KOPT-K1 (cell line): ENCODE measurements at regions not wholly inside any gene's neighbourhood (a gene's known extent, or its start where the extent isn't known, plus 50 kb on each side); places are given as distances from the start of the nearest gene placed in this dataset.

ENCODE experiments used
- H3K27ac ChIP-seq: fragments of 200-600 bp; sonication (generic); 2 replicates; pipeline ENCODE4 v1.5.1; 2016; ENCODE audit warnings: antibody characterized with exemption, mild to moderate bottlenecking, low read depth, low read length; ENCODE audit not compliant: poor library complexity, severe bottlenecking
- H3K36me3 ChIP-seq: fragments of 200-600 bp; sonication (generic); 2 replicates; pipeline ENCODE4 v1.5.1; 2017; ENCODE audit warnings: antibody characterized with exemption, mild to moderate bottlenecking, low read length, moderate library complexity; ENCODE audit not compliant: insufficient read depth
- H3K9me3 ChIP-seq: fragments of 200-600 bp; sonication (generic); 2 replicates; pipeline ENCODE4 v1.5.1; 2017; ENCODE audit warnings: antibody characterized with exemption, low read length, mild to moderate bottlenecking; ENCODE audit not compliant: insufficient read depth, poor library complexity, severe bottlenecking

DNA sequence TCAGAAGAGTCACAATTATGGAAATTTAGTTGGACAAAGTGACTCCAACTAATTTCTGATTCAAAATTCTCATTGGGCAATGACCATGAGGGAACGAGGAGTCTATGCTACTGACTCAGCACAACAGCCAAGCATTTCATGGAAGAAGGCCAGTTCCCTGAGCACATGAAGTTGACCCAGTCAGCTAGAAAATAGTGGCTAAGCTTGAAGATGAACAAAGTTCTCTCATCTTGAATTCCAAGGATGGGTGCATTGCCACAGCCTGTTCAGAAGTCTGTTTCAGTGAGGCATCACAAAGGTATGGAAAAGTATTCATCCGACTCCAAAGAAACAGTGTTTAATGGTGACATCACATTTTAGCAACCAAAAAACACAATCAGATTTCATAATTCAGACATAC, 676.9 kb downstream of the HACE1 start:
- no peaks in the 10 kb centered on the region for H3K9me3 ChIP-seq
- H3K27ac ChIP-seq: no peak overlapping the region
- H3K36me3 ChIP-seq: no peaks in the 10 kb centered on the region

DNA sequence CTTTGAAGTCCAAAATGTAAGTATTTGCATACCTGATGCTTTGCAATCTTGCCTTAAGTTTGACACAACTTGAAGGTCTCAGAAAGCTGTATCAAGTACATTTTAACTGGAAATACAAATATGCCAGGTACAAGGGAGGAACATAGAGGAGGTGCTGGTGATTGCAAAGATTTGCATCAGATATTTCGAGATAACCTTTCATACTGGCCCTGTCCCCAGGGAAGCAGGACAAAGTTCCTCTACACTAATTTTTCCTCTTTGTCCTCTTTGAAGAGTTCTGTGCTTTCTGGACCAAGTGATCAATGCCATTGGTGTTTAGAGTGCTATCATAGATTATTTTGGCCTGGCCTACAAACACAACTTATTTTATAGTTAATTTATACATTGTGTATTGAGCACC, 686.1 kb downstream of the HACE1 start:
- Histone ChIP-seq H3K9me3 (no peaks in the 10 kb centered on the region), H3K36me3 (no peaks in the 10 kb centered on the region), H3K27ac (no peak overlapping the region)

DNA sequence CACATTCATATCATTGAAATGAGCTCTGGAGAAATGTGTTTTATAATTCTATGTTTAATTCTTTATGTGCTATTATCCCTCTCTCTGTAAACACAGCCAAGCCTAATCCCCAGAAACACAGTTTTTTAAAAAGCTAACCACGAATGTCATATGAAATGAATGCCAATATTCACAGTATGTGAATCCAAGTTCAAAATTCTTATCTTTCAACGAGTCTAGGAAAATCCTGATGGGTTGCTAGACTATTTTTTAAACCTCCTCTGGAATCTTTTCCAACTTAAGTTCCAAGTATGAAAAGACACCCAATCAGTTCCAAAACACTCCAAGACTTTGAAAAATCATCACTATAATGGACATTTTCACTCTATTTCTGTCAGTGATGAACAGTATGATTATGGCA, 689.3 kb downstream of the HACE1 start:
- Histone ChIP-seq H3K27ac (no peak overlapping the region), H3K36me3 (no peaks in the 10 kb centered on the region), H3K9me3 (no peaks in the 10 kb centered on the region)

DNA sequence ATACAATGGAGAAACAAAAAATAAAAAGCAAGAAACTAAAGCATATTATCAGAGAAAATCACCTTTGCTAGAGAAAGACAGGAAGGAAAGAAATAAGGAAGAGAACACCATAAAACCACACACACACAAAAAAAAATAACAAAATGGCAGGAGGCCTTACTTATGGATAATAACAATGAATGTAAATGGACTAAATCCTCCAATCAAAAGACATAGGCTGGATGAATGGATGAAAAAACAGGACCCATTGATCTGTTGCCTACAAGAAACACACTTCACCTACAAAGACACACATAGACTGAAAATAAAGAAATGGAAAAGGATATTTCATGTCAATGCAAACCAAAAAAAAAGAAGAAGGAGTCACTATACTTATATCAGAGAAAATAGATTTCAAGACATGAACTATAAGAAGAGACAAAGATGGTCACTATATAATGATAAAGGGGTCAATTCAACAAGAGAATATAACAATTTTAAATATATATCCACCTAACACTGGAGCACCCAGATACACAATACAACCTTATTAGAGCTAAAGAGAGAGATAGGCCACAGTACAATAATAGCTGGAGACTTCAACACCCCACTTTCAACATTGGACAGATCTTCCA, 693.6 kb downstream of the HACE1 start:
- no peaks in the 10 kb centered on the region for H3K36me3 ChIP-seq
- no peaks in the 10 kb centered on the region for H3K9me3 ChIP-seq
- no peak overlapping the region for H3K27ac ChIP-seq

DNA sequence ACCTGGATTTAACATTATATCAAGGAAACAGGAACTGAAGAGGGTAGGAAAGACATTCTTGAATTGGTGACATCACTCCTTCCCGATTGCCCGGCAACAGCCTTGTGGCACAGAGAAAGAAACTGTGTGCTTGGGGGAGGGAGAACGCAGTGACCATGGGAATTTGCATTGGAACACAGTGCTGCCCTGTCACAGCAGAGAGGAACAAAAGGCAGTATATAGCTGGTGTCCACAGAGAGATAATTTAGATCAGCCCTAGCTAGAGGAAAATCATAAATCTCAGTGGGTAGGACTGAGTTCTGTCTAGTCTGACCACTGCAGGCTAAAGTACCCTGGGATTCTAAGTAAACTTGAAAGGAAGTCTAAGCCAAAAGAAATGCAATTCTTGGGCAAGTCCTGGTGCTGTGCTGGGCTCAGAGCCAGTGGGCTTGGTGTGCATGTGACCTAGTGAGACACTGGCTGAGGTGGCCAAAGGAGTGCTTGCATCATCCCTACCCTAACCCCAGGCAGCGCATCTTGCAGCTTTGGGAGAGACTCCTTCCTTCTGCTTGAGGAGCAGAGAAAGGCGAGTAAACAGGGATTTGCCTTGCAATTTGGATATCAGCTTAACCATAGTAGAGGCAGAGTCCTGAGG, 697.6 kb downstream of the HACE1 start:
- no peak overlapping the region for H3K27ac ChIP-seq
- no peaks in the 10 kb centered on the region for H3K9me3 ChIP-seq
- H3K36me3 ChIP-seq: no peaks in the 10 kb centered on the region

DNA sequence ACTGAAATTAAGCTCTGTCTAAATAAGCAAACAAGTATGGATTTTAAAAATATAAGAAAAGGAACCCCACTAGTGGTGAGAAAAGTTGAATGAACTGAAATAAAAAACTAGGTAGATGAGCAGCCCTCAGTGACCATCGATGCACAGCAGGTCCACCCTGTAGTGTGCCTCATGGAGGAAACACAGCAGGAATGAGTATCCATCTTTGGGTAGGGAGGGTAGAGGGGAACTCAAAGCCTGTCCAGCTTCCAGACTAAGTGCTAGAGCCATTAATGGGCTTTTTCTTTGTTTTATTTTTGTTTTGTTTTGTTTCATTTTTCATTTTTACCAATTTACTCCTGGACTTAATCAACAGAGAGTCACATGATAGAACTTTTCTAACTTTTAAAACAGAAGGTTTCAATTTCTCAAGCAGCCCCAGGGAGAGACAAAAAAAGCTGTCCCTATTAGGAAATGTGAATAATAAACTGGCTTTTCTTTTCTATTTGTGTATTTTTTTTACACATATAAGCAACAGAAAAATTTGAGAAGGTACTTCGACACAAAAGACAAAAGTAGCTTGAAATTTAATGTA, 700.6 kb downstream of the HACE1 start:
- Histone ChIP-seq H3K9me3 (no peaks in the 10 kb centered on the region), H3K36me3 (no peaks in the 10 kb centered on the region), H3K27ac (no peak overlapping the region)

DNA sequence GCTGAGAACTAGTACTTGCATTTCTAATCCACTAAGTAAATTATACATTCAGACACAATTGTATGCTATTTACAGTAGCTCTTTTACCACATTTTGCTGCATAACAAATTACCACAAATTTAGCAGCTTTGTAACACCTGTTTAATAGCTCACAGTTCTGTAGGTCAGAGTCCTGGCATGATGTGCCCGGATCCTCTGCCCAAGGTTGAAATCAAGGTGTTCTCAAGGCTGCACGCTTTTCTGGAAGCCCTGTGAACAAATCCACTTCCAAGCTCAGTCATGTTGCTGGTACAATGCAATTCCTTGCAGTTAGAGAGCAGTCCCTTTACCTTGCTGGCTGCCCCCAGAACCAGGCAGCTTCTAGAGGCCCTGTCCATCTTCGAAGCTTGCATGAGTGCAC, 716.0 kb downstream of the HACE1 start:
- no peaks in the 10 kb centered on the region for H3K36me3 ChIP-seq
- no peaks in the 10 kb centered on the region for H3K9me3 ChIP-seq
- H3K27ac ChIP-seq: no peak overlapping the region

DNA sequence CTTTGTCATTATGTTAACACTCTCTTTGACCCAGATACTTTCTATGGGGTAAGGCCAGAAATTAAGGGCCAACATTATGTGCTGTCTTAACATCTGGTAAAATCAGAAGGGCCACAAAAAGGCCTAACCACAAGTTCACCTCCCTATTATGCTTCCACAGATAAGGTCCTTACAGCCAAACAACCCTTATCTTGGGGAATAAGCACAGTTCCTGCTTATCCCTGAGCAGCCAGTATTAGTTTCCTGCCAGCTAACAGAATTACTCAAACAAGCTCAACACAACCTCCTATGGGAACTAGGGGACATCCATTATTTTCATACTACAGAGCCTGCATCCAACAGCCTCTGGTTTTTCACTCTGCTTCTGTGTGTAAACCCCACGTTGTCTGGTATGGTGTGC, 724.8 kb downstream of the HACE1 start:
- H3K36me3 ChIP-seq: no peaks in the 10 kb centered on the region
- H3K27ac ChIP-seq: no peak overlapping the region
- no peaks in the 10 kb centered on the region for H3K9me3 ChIP-seq

DNA sequence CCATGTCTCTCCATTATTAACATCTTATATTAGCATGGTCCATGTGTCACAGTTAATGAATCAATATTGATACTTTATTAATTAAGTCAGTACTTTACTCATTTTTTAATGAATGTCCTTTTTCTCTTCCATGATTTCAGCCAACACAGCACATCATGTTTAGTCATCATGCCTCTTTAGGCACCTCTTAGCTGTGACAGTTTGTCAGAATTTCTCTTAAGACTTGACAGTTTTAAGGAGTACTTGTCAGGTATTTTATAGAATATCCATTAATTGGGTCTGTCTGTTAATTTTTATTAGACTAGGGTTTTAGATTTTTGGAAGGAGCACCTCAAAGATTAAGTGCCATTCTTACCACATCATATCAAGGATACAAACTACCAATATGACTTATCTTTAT, 729.4 kb downstream of the HACE1 start:
- Histone ChIP-seq H3K27ac (no peak overlapping the region), H3K9me3 (no peaks in the 10 kb centered on the region), H3K36me3 (no peaks in the 10 kb centered on the region)

DNA sequence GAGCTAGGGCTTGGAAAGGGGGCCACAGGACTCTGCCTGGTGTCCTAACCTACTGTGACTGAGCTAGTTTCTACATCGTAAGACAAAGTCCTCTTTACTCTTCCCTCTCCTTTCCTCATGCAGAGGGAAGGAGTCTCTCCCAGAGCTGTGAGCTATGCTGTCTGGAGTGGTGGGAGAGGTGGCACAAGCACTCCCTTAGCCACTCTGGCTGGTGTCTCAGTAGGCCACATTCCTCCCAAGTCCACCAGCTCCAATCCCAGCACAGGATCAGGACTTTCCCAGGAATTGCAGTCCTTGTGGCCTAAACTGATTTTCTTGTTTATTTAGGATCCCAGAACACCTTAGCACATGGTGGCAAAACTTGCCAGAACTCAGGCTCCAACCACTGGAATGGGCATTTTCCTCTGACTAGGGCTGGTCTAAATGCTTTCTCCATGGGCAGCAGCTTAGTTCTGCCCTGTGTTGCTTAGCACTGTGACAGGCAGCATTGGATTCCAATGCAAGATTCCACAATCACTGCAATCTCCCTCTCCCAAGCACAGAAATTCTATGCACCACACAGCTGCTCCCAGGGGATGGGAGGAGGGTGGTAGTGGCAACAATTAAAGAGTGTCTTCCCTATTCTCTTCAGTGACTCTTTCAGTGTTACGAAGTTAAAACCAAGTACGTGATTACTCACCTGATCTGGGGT, 733.3 kb downstream of the HACE1 start:
- Histone ChIP-seq H3K36me3 (no peaks in the 10 kb centered on the region), H3K27ac (no peak overlapping the region)

DNA sequence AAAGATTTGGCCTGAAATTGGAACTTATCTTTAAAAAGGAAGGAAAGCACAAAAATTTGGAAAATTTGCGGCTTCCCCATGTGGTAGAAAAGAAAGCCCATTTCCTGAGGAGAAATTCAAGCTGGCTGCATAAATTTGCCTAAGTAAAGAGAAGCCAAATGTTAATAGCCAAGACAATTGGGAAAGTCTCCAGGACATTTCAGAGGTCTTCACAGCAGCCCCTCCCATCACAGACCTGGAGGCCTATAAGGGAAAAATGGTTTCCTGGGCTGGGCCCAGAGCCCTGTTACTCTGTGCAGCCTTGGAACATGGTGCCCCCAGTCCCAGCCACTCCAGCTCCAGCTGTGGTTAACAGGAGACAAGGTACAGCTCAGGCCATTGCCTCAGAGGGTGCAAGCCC, 736.5 kb downstream of the HACE1 start:
- Histone ChIP-seq H3K27ac (no peak overlapping the region), H3K9me3 (no peaks in the 10 kb centered on the region), H3K36me3 (no peaks in the 10 kb centered on the region)

More for the DNA sequence above, 733.3 kb downstream of the HACE1 start:
- H3K9me3 ChIP-seq: no peaks in the 10 kb centered on the region

DNA sequence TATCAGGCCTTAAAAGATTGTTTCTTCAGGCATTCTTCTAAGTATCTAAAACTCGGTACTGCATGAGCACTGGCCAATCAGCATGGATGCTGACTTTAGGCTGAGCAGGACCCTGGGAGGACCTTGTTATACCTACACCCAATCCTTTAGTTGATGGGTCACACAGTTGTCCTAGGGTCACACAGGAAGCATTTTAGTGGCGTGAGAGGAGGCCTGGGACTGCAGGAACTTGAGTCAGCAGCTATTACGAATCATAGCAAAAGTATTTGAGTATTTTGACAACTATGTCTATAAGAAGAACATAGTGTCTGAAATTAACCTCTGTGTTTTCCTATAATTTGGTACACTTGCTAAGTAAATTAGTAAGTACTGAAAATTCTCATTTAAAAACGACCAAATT, 741.4 kb downstream of the HACE1 start:
- Histone ChIP-seq H3K36me3 (no peaks in the 10 kb centered on the region), H3K27ac (no peak overlapping the region), H3K9me3 (no peaks in the 10 kb centered on the region)

DNA sequence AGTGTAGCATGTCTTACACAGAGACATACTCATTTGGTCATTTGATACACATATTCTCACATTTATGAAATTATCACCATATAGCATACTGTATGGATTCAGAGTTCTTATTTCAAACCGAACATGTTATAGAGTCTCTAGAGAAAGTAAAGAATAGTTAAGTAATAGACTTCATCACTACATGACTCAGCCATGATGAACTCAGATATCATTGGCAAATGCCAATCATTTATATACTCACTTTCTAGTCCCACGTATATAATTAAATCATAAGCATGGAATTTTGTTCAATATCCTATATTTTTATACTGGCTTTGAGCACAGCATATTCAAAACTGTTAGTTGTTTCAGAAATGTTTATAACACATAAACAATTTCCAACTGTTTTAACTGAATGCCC, 749.9 kb downstream of the HACE1 start:
- no peaks in the 10 kb centered on the region for H3K36me3 ChIP-seq
- H3K9me3 ChIP-seq: no peaks in the 10 kb centered on the region
- H3K27ac ChIP-seq: no peak overlapping the region

DNA sequence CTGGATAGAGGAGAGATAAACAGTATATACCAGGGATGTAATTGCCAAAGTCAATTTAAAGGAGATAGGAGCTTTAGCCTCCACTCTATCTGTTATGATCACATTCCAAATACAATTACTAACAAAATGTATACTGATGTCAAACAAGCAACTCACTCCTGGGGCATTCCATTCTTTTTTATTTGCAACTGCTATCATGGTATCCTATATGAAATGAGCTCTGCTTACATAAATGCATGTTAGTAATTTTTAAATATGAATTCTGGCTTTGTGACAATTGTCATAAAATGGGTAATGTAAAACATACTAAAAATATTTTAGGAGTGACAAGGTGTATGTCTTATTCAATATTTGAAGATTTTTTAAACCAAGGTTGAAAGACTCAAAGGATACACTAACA, 751.1 kb downstream of the HACE1 start:
- Histone ChIP-seq H3K9me3 (no peaks in the 10 kb centered on the region), H3K27ac (no peak overlapping the region), H3K36me3 (no peaks in the 10 kb centered on the region)

DNA sequence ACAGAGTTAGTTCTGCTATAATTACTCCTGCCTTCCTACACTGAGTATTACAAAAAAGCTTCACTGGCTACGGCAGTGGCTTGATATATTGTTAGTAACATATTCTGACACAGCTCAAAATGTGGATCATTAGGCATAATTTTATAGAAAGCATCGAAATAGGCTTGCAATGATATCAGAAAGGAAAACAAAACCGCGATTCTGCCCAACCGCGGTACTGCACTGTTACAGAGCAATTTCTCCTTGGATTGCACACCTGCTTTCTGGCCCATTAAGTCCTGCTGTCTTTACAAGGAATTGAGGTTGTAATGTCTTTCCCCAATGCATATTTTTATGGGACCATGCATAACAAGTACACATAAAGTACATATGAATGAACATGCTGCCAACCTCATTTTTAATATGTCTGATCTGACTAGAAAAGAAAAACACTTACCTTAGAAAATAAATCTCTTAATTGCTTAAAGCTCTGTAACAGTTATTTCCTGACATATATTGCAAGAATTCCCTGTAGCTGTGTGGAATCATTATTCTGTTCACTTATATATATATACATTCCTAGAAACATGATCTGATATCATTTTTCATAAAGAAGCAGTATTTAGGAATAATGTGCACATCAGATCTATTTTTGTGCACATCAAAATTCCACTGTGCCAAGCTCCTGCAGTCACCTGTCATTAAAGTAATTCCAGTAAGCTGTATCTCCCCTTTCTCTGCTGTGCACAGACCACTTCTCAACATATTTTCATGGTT, 763.9 kb downstream of the HACE1 start:
- Histone ChIP-seq H3K36me3 (no peaks in the 10 kb centered on the region), H3K9me3 (no peaks in the 10 kb centered on the region), H3K27ac (no peak overlapping the region)
